NCI-H1930 (cell line): ENCODE measurements at regions not wholly inside any gene's neighbourhood (a gene's known extent, or its start where the extent isn't known, plus 50 kb on each side); places are given as distances from the start of the nearest gene placed in this dataset.
A peak's percentile ranks its signal among the peaks of the same experiment; 100 is the strongest.

Experiments used
- DNase-seq, 2 experiments: peaks; one replicate each; lab custom pipeline; 2025; lab: John Stamatoyannopoulos, UW

DNA sequence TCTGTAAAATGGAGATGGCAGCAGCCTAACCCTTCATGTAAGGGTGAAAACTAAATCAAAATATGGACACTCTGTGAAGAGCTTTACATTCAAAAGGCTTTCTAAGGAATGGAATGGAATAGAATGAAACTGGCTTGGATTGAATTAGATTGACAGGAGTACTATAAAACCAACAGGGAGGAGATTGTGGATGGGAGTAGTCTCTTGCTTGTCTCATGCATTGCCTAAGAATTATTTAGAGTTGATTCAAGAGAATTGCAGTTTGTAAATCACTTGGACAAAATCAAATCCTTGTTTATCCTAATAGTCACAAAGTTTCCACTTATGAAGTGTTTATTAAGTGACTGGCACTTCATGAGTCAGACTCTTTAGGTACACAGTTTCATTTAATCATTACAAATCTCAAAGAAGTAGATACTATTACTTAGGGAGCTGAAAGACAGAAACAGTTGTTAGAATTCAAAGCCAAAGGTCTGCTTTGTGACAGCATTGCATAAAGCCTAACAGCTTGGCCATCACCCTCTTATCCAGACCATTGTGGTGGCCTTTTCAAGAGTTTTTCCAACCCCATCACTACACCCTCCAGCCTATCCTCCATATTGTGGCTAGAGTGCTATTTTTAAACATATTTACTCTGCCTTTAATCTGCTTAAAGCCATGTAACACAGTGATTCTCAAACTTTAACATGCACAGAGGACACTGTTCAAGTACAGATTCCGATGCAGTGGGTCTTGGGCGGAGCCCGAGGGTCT lies 91.9 kb upstream of the GHITM start:
- DNase-seq = no peak

DNA sequence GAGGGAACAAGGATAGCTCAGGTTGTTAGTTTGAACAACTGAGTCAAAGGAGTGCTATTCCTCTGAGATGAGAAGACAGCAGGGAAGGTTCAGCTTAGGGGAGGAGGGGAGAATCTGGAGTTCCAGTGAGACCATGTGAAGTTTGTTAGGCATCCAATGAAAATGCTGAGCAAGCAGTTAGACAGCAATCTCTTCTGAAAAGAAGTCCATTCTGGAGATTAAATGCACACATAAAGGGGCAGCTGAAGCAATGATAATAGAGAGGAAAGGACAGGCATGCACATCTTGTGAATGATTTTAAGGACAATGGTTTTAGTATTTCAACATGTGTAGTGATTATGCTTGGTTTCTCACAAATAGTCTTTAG lies 89.7 kb upstream of the GHITM start:
- no peak for DNase-seq

DNA sequence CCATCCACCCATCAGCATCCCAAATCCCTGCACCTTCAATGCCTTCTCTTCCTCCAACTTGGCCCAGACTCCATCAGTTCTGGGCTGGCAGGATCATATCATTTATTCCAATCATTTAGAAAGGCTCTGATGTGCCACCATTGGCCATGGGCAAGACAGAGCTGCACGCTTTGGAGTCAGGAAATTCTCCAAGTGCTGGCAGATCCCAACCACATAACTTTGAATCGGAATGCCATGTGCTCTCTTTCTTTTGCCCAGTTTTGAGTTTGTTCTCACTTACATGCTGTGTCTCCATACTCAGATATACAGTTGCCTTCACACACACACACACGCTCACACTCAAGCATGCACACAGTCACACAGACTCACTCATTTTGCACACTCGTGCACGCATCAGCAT lies 85.7 kb upstream of the GHITM start:
- no peak for DNase-seq

DNA sequence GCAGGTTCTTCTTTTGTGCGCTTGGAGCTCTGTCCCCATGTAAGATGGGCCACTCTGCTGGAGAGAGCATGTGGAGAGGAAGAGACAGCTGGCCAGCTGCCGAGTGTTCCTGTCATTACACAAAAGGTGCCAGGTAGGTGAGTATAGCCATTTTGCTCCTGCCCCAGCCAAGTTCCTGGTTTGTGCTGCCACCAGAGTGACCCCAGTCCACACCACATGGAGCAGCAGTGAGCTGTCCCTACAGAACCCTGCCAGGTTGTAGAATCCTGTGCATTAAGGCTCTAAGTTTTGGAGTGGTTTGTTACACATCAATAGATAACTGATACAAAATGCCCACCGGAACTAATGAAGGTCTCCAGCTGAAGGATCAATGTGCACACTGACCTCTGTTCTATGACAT lies 84.6 kb upstream of the GHITM start:
- no peak for DNase-seq

DNA sequence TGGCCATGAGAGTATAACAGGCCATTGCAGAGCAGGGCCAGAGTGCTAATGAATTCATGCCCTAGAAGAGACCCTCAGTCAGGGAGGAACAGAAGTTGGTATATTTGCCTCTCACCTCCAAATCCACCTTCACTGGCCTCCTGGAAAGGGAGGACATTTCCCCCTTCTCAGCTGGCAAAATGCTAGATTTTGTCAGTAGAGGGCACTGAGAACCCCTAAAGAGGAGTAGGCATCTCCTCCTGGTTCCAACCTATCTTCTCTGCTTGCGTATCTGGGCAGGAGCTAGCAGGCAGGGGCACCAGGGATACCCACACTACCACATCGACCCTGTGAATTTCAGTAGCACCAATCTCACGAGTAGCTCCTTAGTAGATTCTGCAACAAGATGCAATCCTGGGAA lies 79.8 kb upstream of the GHITM start:
- DNase-seq = no peak

DNA sequence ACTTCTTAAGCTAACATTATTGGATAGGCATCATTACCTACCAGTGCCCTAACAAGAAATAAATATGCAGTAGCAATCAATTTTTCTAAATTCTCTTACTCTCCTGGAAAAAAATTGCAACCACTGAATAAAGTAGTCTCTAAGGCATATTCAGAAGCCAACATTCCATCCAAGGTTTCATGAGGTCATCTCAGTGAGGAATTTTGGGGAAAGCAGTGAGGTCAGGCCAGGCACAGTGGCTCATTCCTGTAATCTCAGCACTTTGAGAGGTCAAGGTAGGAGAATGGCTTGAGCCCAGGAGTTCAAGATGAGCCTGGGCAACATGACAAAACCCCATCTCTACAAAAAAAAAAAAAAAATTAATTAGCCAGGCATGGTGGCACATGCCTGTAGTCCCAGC lies 75.9 kb upstream of the GHITM start:
- DNase-seq = no peak

DNA sequence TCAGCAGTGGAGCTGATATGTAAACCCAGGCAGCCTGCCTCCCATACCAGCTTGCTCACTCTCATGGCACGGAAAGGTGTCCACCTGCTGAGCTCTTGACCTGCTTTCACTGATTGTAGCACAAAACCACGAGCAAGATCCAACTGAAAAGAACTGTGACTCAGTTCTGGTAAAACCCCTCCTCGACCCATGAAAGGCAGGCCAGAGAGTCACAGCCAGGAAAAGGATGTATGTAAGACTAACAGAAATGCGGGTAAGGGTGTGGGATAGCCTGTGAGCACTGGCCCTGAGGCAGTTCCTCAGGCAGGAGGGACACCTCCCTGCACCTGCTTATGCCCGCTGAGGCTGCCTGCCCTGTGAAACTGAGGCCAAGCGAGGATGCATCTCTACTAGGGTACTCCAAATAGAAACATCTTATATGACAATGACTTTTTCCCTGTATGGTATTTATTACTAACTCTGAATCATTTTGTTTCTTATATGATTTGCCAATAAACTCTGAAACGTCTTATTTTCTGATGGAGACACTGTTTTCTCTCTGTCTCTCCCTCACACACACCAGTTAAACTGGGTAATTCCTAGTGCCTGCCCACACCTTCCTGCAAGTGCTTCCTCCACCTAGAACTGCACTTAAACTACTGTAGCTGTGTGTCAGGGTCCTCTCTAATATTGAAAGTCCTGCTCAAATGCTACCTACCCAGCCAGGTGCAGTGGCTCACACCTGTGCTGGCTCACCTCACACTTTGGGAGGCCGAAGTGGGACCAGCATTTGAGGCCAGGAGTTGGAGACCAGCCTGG lies 73.3 kb upstream of the GHITM start:
- DNase-seq = no peak

DNA sequence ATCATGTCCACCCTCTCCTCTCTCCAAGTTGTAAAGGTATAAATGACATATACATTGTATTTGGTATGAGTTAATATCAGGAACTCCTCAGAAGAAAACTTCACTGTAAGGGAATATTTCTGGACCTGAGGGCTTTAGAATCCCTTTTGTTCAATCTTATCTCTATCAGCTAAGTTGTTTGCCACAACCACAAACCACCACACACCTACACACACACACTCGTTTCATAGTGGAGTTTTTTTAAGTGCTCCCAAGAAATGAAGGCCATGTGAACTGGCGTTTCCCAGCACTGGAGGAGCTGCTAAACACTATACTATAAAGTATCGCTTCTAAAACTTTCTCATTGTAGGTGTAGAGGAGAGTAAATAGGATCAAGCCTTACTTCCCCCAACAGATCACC lies 64.8 kb upstream of the GHITM start:
- no peak for DNase-seq

DNA sequence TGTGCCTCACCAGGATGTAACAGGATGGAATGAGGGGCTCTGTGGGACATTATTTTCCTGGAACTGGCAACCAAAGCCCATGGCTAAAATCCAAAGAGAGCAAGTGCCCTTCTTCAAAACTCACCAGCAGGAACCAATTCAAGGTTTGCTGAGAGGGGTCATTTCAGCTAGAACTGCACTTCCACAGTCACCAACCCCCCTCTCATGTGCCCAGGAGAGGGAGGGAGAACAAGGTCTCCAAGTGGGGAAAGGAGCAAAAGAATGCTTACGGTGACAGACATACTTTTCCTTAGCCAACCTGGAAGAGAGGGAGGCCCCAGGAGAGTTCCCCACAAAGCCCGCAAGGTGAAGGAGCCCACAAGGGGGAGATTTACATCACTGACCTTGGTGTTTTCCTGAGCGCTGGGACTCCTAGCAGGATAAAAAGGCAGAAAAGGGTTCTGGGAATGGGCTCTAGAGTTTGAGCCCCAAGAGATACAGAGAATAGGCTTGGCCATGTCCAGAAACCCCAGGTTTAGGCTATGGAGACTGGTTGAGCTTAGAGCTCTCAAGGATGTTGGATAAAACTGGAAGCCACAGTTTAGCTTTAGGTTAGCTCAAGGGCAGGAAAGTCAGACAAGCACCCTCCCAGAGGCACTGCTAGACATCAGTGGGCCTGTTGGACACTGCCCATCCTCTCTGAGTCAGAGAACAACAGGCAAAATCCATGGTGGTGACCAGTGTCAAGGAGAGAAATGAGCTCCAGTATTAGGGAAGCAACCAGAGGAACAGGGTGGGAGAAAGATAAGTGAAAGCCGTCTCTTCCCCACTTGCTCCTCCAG lies 63.9 kb upstream of the GHITM start:
- DNase-seq = no peak

DNA sequence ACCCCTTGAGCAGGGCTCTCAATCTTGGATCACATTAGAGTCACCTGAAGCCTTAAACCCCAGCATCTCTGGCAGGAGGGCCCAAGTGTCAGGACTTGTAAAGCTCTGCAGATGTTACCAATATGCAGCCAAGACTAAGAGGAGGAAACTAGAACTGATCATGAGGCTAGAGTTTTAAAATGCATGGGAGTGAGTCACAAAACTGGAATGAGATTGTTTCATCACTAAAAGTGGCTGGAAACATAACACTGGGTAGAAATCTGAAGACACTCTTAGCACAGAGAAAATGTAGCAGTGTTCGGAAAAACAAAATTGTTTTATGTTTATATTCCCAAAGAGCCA lies 63.3 kb upstream of the GHITM start:
- DNase-seq = no peak

DNA sequence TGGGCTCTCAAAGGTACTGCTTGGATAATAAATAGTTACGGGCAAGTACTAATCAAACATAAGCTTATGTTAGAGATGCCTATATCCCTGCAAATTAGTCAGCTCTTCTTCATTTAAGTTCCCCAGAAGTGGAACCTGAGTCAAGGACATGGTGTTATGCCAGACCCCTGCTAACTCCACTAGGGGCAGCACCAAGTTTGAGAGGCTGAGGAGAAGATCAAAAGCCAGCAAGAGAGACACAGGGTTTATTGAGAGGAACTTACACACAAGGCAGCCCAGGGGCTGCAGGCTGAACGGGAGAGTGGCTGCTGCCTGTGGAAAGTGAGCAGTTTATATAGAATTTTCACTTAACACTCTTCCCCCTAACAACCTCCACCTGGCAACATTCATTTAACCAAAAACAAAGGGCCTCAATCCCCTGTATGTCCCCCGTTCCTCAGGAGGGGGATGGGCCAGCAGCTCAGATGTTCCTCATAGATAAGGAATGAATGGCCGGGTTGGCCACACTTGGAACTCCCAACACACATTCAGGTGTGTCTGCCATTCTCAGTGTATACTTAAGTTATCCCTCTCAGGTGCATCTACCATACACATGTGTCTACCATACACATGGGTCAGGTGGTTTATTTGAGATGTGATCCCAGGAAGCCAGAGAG lies 62.6 kb upstream of the GHITM start:
- no peak for DNase-seq

DNA sequence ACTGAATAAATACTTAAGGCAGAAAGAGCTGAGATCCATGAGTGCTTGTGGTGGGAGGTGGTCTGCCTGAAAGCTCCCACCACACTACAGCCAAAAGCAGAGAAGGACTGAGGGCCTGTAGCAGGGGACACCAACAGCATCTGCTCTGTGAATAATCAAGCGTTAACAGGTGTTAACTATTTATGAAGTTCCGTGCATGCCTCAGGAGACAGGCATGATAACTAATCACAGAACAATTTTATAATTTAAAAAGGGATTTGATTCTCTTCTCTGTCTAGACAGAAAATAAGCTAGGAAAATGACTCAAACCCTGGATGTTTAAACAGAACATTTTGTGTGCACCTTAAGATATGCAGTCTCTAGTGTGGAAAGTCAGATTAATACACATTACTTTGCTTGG lies 61.5 kb upstream of the GHITM start:
- no peak for DNase-seq

DNA sequence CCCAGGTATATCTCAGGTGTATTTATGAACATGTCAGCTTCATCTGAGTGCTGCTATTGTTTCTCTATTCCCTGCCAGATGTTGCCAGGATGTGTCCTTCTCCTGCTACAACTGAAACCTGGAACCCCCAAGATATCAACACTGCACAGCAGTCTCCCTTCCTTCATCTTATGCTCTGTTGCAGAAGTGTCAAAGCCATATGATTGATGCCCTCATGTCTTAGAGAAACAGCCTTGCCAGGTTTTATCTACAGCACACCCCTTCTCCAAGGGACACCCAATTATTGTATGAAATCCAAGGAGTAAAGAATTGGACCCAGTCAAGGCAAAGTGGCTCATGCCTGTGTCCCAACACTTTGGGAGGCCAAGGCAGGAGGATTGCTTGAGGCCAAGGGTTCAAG lies 60.5 kb upstream of the GHITM start:
- DNase-seq = no peak

DNA sequence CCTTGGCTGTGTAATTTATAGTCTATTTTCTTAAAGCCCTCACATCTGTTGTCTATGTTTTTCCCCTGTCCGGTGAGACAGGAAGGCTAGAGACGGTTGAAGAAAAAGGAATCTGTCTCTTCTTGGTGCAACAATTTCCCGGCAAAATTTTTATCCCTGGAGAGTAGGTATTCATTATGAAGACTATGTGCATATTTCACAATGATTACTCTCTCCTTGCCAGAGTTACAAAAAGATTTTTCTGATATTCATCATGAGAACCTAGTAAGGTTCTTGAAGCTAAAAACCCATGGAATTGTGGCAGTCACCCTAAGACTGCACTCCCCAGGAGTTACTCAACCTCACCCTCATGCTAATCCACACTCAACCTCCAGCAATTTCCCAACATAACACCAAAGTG lies 55.0 kb upstream of the GHITM start:
- DNase-seq = no peak

DNA sequence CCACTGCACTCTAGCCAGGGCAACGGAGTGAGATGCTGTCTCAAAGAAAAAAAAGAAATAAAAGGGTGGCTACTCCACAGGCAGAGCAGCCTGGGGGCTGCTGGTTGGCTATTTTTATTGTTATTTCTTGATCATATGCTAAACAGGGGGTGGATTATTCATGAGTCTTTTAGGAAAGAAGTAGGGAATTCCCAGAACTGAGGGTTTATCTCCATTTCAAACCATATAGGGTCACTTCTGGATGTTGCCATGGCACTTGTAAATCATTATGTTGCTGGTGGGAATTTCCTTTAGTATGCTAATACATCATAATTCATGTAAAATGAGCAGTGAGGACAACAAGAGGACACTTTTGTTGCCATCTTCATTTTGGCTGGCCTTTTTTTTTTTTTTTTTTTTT lies 52.1 kb upstream of the GHITM start:
- no peak for DNase-seq

DNA sequence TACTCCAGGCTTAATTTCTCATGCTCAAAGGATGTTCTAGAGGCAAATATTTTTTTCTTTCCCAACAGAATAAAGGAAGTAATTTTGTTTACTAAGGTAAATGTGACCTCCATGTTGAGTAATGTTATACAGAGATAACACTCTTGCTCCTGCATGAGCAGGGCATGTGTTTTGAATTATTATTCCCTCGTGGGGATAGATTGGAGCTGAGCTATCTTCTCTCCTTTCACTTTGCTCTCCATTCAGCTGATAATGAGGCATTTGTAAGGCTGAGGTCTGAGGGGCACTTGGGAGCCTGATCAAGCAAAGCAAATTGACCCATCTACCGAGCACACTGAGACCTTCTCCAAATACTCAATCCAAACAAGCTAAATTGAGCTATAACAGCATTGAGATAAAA lies 50.7 kb upstream of the GHITM start:
- DNase-seq = peak; percentile 6 to 45

DNA sequence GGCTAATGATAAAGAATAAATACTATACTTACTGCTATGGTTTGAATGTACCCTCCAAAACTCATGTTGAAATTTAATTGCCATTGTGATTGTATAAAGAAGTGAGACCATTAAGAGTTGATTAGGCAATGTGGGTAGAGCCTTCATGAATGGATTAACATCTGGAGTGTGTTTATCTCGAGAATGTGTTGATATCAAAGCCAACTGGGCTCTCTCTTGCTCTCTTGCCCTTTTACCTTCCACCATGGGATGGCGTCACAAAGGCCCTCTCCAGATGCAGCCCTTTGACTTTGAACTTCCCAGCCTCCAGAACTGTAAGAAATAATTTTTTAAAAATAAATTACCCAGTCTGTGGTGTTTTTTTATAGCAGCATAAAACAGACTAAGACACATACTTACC lies 50.1 kb upstream of the GHITM start:
- peak in 1 of 2 experiments; percentile 35 for DNase-seq
